Activated CD8-positive, alpha-beta T cell treated with anti-CD3 and anti-CD28 coated beads for 36 hours (primary cell): ENCODE measurements at regions not wholly inside any gene's neighbourhood (a gene's known extent, or its start where the extent isn't known, plus 50 kb on each side); places are given as distances from the start of the nearest gene placed in this dataset.
"Not testable (repeated sequence)": the region's sequence is repeated elsewhere in the genome, so short reads cannot be mapped to it uniquely, and the experiment has no call there.

Source experiments
- ATAC-seq: fragments of 200-7000 bp; cut with Tn5 transposase; one replicate; pipeline ENCODE4 v1.10.0; 2021; ENCODE audit warnings: mild to moderate bottlenecking, moderate library complexity
- CTCF ChIA-PET: fragments of 350-600 bp; sonication (Branson Sonifier 250); formaldehyde crosslinking; loops from one replicate; lab custom pipeline; 2021; ENCODE audit warnings: antibody characterized with exemption; lab: Charles Lee
- POLR2A ChIA-PET: fragments of 350-600 bp; sonication (Branson Sonifier 250); formaldehyde crosslinking; loops from one replicate; lab custom pipeline; 2021; ENCODE audit warnings: antibody characterized with exemption; lab: Charles Lee
- DNase-seq: peaks from one replicate; pipeline ENCODE4 v3.0.0-alpha.2; 2020
- H3K27ac Mint-ChIP-seq: one replicate; pipeline ENCODE4 v1.8.0; 2021; ENCODE audit warnings: mild to moderate bottlenecking, mixed read lengths
- H3K27me3 Mint-ChIP-seq: one replicate; pipeline ENCODE4 v1.8.0; 2021; ENCODE audit warnings: mixed read lengths
- H3K36me3 Mint-ChIP-seq: one replicate; pipeline ENCODE4 v1.8.0; 2021; ENCODE audit warnings: low read depth, mixed read lengths
- H3K4me1 Mint-ChIP-seq: one replicate; pipeline ENCODE4 v1.8.0; 2021; ENCODE audit warnings: low read depth, mixed read lengths
- H3K4me3 Mint-ChIP-seq: one replicate; pipeline ENCODE4 v1.8.0; 2021; ENCODE audit warnings: mild to moderate bottlenecking, moderate library complexity, mixed read lengths
- H3K9me3 Mint-ChIP-seq: one replicate; pipeline ENCODE4 v1.8.0; 2021; ENCODE audit warnings: mixed read lengths
- intact Hi-C: fragments of 100-400 bp; cut with micrococcal nuclease; formaldehyde crosslinking; loops from one replicate; pipeline ENCODE4 v1.10.0; 2022
- TF ChIP-seq, protein P1 (sequence below): fragments of 200-600 bp; IDR thresholded peaks from one replicate; pipeline ENCODE4 v1.8.0; 2022; ENCODE audit warnings: antibody characterized with exemption, mild to moderate bottlenecking

DNA sequence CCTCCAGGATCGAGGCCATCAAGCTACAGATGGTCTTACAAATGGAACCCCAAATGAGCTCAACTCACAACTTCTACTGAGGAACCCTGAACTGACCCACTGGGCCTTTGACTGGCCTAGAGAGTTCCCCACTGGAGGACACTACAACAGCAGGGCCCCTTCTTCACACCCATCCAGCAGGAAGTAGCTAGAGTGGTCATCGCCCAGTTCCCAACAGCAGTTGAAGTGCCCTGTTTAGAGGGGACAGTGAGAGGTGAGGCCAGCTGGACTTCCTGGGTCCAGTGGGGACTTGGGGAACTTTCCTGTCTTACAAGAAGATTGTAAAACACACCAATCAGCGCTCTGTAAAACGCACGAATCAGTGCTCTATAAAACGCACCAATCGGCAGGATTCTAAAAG, 247.9 kb upstream of the BTG1 start:
- intact Hi-C loops: no loop called here
- H3K27me3 Mint-ChIP-seq: no peaks in the 10 kb centered on the region
- TF ChIP-seq, protein P1, sequence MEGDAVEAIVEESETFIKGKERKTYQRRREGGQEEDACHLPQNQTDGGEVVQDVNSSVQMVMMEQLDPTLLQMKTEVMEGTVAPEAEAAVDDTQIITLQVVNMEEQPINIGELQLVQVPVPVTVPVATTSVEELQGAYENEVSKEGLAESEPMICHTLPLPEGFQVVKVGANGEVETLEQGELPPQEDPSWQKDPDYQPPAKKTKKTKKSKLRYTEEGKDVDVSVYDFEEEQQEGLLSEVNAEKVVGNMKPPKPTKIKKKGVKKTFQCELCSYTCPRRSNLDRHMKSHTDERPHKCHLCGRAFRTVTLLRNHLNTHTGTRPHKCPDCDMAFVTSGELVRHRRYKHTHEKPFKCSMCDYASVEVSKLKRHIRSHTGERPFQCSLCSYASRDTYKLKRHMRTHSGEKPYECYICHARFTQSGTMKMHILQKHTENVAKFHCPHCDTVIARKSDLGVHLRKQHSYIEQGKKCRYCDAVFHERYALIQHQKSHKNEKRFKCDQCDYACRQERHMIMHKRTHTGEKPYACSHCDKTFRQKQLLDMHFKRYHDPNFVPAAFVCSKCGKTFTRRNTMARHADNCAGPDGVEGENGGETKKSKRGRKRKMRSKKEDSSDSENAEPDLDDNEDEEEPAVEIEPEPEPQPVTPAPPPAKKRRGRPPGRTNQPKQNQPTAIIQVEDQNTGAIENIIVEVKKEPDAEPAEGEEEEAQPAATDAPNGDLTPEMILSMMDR: no peak
- ATAC-seq (no peak), DNase-seq (peak; percentile 71)
- H3K4me3 Mint-ChIP-seq: no peak overlapping the region
- ChIA-PET CTCF (interaction anchor here (1.0 to 1.4 kb wide), 2 partner anchors 9 to 13 kb away, joined by 3 read pairs; no protein-coding TSS in a partner anchor), POLR2A (interaction anchor here (1.1 to 1.2 kb wide), 2 partner anchors 9 to 10 kb away, joined by 3 to 5 read pairs; no protein-coding TSS in a partner anchor)
- H3K4me1 Mint-ChIP-seq: peaks cover 65% of the 10 kb centered on the region
- H3K36me3 Mint-ChIP-seq: peaks cover 49% of the 10 kb centered on the region
- peaks cover 39% of the 10 kb centered on the region for H3K9me3 Mint-ChIP-seq
- peak overlapping the region; percentile 36 for H3K27ac Mint-ChIP-seq

DNA sequence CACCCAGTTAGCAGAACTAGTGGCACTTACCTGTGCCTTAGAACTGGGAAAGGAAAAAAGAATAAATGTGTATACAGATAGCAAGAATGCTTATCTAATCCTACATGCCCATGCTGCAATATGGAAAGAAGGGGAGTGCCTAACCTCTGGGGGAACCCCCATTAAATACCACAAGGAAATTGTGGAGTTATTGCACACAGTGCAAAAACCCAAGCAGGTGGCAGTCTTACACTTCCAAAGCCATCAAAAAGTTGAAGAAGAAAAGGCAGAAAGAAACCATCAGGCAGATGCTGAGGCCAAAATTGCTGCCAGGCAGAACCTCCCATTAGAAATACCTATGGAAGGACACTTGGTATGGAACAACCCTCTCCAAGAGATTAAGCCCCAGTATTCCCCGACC, 246.1 kb upstream of the BTG1 start:
- CTCF ChIA-PET, H3K4me3 Mint-ChIP-seq, POLR2A ChIA-PET, ATAC-seq, H3K27me3 Mint-ChIP-seq, H3K27ac Mint-ChIP-seq: not testable (repeated sequence)
- intact Hi-C loops: loop anchor here (1.0 kb wide), 1 partner anchor 179 kb away; no protein-coding TSS in a partner anchor
- Mint-ChIP-seq H3K9me3 (peaks cover 36% of the 10 kb centered on the region), H3K36me3 (peaks cover 41% of the 10 kb centered on the region), H3K4me1 (peaks cover 49% of the 10 kb centered on the region)
- DNase-seq: peak; percentile 40

DNA sequence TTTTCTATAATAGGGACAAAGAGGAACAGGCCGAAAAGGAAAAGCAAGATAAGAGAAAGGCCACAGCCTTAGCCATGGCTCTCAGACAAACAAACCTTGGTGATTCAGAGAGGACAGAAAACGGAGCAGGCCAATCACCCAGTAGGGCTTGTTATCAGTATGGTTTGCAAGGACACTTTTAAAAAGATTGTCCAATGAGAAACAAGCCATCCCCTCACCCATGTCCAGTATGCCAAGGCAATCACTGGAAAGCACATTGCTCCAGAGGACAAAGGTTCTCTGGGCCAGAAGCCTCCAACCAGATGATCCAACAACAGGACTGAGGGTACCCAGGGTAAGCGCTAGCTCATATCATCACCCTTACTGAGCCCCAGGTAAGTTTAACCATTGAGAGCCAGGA, 243.8 kb upstream of the BTG1 start:
- intact Hi-C loops: no loop called here
- CTCF ChIA-PET: interaction anchor here (1.3 to 3.9 kb wide), 2 partner anchors 9 to 18 kb away, joined by 4 to 10 read pairs; no protein-coding TSS in a partner anchor
- no peak overlapping the region for H3K27ac Mint-ChIP-seq
- DNase-seq (no peak), ATAC-seq (no peak)
- no peak overlapping the region for H3K4me3 Mint-ChIP-seq
- H3K27me3 Mint-ChIP-seq: no peaks in the 10 kb centered on the region
- peaks cover 22% of the 10 kb centered on the region for H3K9me3 Mint-ChIP-seq
- POLR2A ChIA-PET: interaction anchor here (0.9 kb wide), 1 partner anchor 26 kb away, joined by 3 read pairs; no protein-coding TSS in a partner anchor
- H3K4me1 Mint-ChIP-seq: peaks cover 28% of the 10 kb centered on the region
- peaks cover 23% of the 10 kb centered on the region for H3K36me3 Mint-ChIP-seq
- TF ChIP-seq, protein P1: no peak

DNA sequence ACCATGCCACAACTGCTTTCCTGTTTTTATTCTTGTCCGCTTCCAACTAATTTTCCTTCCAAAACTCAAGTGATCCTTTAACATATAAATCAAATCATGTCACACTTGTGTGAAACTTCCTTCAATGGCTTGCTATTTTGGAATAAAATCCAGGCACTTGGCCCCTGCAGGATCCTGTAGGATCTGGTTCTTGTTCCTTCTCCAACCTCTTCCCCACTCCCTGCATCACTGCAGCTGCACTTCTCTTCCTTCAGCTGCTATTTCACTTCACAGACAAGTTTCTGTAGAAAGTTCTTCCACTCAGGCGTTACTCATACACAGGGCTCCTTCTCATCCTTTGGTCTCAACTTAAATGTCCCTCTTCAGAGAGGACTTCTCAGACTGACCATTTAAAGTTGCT, 239.7 kb upstream of the BTG1 start:
- Mint-ChIP-seq H3K27me3 (no peaks in the 10 kb centered on the region), H3K4me3 (no peak overlapping the region), H3K9me3 (peaks cover 2% of the 10 kb centered on the region), H3K4me1 (peaks cover 4% of the 10 kb centered on the region), H3K36me3 (no peaks in the 10 kb centered on the region), H3K27ac (no peak overlapping the region)
- POLR2A ChIA-PET: no interaction called here
- TF ChIP-seq, protein P1: no peak
- intact Hi-C loops: no loop called here
- ATAC-seq: no peak
- DNase-seq: no peak
- CTCF ChIA-PET: interaction anchor here (1.5 to 1.6 kb wide), 2 partner anchors 8 to 14 kb away, joined by 3 read pairs; no protein-coding TSS in a partner anchor

DNA sequence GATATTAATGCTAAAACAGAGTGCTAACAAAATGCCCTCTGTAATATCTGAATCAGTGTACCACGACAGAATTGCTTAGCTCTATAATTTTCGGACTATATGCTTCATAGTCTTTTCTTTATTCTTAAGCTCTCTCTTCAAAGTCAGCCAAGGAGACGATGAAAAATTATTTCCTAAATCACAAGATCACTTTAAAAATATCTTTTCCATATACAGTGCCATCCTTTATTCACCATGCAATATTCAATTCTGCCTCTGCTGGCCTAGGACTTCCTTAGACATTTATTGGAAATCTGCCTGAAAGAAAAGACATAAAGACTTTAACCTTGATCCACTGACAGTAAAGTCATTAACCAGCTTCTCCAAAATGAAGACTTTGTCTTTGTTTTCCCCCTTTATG, 238.9 kb upstream of the BTG1 start:
- ChIA-PET CTCF (interaction anchor here (1.5 to 1.6 kb wide), 2 partner anchors 9 to 14 kb away, joined by 3 read pairs; no protein-coding TSS in a partner anchor), POLR2A (no interaction called here)
- H3K27ac Mint-ChIP-seq: no peak overlapping the region

More for the DNA sequence above, 238.9 kb upstream of the BTG1 start:
- Mint-ChIP-seq H3K27me3 (no peaks in the 10 kb centered on the region), H3K4me3 (no peak overlapping the region), H3K36me3 (no peaks in the 10 kb centered on the region), H3K4me1 (peaks cover 9% of the 10 kb centered on the region), H3K9me3 (peaks cover 2% of the 10 kb centered on the region)
- ATAC-seq (no peak), DNase-seq (no peak)
- intact Hi-C loops: no loop called here
- TF ChIP-seq, protein P1: no peak
